Breast epithelium (tissue), 4 donors: ENCODE measurements at regions not wholly inside any gene's neighbourhood (a gene's known extent, or its start where the extent isn't known, plus 50 kb on each side); places are given as distances from the start of the nearest gene placed in this dataset.

Source experiments
- DNase-seq, 2 donors: peaks; one replicate each; pipeline ENCODE4 v3.0.0-alpha.2; 2019; ENCODE audit warnings: low spot score in 2 of 2
- H3K27ac ChIP-seq, 2 donors: fragments of 200-600 bp; sonication (generic) in 1 of 2; one replicate each; pipeline ENCODE4 v1.5.1; 2016 to 2019; ENCODE audit warnings: mild to moderate bottlenecking in 1 of 2
- H3K27me3 ChIP-seq, 2 donors: fragments of 200-600 bp; sonication (generic) in 1 of 2; one replicate each; pipeline versions ENCODE4 v1.5.1 to v1.6.0; 2017 to 2019; ENCODE audit warnings: control low read depth in 1 of 2, mild to moderate bottlenecking in 1 of 2
- H3K36me3 ChIP-seq: fragments of 200-600 bp; one replicate; pipeline ENCODE4 v1.5.1; 2019
- H3K4me1 ChIP-seq, 2 donors: fragments of 200-600 bp; sonication (generic); one replicate each; pipeline ENCODE4 v1.5.1; 2016 to 2019; ENCODE audit warnings: control low read depth in 1 of 2
- H3K4me3 ChIP-seq, 3 donors: fragments of 200-600 bp; sonication (generic); 1 replicate in 2 of 3; 2 replicates in 1 of 3; pipeline ENCODE4 v1.5.1; 2016 to 2019; ENCODE audit warnings: mild to moderate bottlenecking in 3 of 3, moderate library complexity in 2 of 3
- H3K9me3 ChIP-seq, 2 donors: fragments of 200-600 bp; sonication (generic) in 1 of 2; one replicate each; pipeline ENCODE4 v1.5.1; 2016 to 2019; ENCODE audit warnings: control low read depth in 1 of 2
- CTCF ChIP-seq, 3 donors: fragments of 450-650 bp; IDR thresholded peaks; one replicate each; pipeline ENCODE4 v1.5.1; 2016 to 2017; ENCODE audit warnings: antibody characterized with exemption in 3 of 3, mild to moderate bottlenecking in 3 of 3, moderate library complexity in 3 of 3
- POLR2A ChIP-seq: fragments of 450-650 bp; IDR thresholded peaks from one replicate; pipeline ENCODE4 v1.6.1; 2016; ENCODE audit warnings: antibody characterized with exemption, mild to moderate bottlenecking, moderate library complexity
- POLR2AphosphoS5 ChIP-seq, 3 donors: sonication (generic); formaldehyde crosslinking; IDR thresholded peaks; one replicate each; pipeline ENCODE4 v1.6.1; 2017; ENCODE audit warnings: antibody characterized with exemption in 3 of 3
- intact Hi-C: fragments of 100-400 bp; cut with DNase I; formaldehyde crosslinking; loops from one replicate; pipeline ENCODE4 v1.15.1; 2023; ENCODE audit warnings: low total_unique reads

- H3K36me3 ChIP-seq: no peaks in the 10 kb centered on the region
- TF ChIP-seq CTCF (IDR thresholded peaks at IDR 0.05) (no peak), POLR2AphosphoS5 (IDR thresholded peaks at IDR 0.05) (no peak), POLR2A (no peak)
- DNase-seq: no peak
- no peak overlapping the region for H3K27ac ChIP-seq
- no peaks in the 10 kb centered on the region for H3K4me1 ChIP-seq
- no peaks in the 10 kb centered on the region for H3K27me3 ChIP-seq
- intact Hi-C loops: no loop called here
- no peaks in the 10 kb centered on the region for H3K9me3 ChIP-seq
- no peak overlapping the region for H3K4me3 ChIP-seq
Observed at GRCh38 chr20:22924949-22925612, 110.0 kb upstream of the SSTR4 start.

- Histone ChIP-seq H3K4me3 (no peak overlapping the region), H3K4me1 (no peaks in the 10 kb centered on the region), H3K27ac (no peak overlapping the region), H3K36me3 (no peaks in the 10 kb centered on the region), H3K27me3 (no peaks in the 10 kb centered on the region), H3K9me3 (no peaks in the 10 kb centered on the region)
- no peak for DNase-seq
- intact Hi-C loops: no loop called here
- no peak for TF ChIP-seq POLR2A
- TF ChIP-seq CTCF (IDR thresholded peaks at IDR 0.05): no peak
- no peak for TF ChIP-seq POLR2AphosphoS5 (IDR thresholded peaks at IDR 0.05)
Observed at GRCh38 chr20:22925613-22925983, 109.5 kb upstream of the SSTR4 start.

GRCh38 chr20:22927537-22927936 lies 107.6 kb upstream of the SSTR4 start:
- TF ChIP-seq CTCF (IDR thresholded peaks at IDR 0.05) (no peak), POLR2AphosphoS5 (IDR thresholded peaks at IDR 0.05) (no peak), POLR2A (no peak)
- Histone ChIP-seq H3K27me3 (no peaks in the 10 kb centered on the region), H3K9me3 (no peaks in the 10 kb centered on the region), H3K27ac (no peak overlapping the region), H3K36me3 (no peaks in the 10 kb centered on the region), H3K4me1 (no peaks in the 10 kb centered on the region), H3K4me3 (no peak overlapping the region)
- intact Hi-C loops: no loop called here
- no peak for DNase-seq

- intact Hi-C loops: no loop called here
- Histone ChIP-seq H3K4me1 (no peaks in the 10 kb centered on the region), H3K27me3 (no peaks in the 10 kb centered on the region), H3K36me3 (no peaks in the 10 kb centered on the region), H3K9me3 (no peaks in the 10 kb centered on the region), H3K4me3 (no peak overlapping the region), H3K27ac (no peak overlapping the region)
- no peak for DNase-seq
- TF ChIP-seq CTCF (IDR thresholded peaks at IDR 0.05) (no peak), POLR2A (no peak), POLR2AphosphoS5 (IDR thresholded peaks at IDR 0.05) (no peak)
Observed at GRCh38 chr20:22928679-22929078, 106.4 kb upstream of the SSTR4 start.

- Histone ChIP-seq H3K9me3 (no peaks in the 10 kb centered on the region), H3K4me1 (no peaks in the 10 kb centered on the region), H3K4me3 (no peak overlapping the region), H3K27me3 (no peaks in the 10 kb centered on the region), H3K36me3 (no peaks in the 10 kb centered on the region), H3K27ac (no peak overlapping the region)
- no peak for DNase-seq
- TF ChIP-seq CTCF (IDR thresholded peaks at IDR 0.05) (no peak), POLR2A (no peak), POLR2AphosphoS5 (IDR thresholded peaks at IDR 0.05) (no peak)
- intact Hi-C loops: no loop called here
Observed at GRCh38 chr20:22929661-22930060, 105.5 kb upstream of the SSTR4 start.
